ENCODE measurements at regions not wholly inside any gene's neighbourhood (a gene's known extent, or its start where the extent isn't known, plus 50 kb on each side); places are given as distances from the start of the nearest gene placed in this dataset.
"Not testable (repeated sequence)": the region's sequence is repeated elsewhere in the genome, so short reads cannot be mapped to it uniquely, and the experiment has no call there.

DNA sequence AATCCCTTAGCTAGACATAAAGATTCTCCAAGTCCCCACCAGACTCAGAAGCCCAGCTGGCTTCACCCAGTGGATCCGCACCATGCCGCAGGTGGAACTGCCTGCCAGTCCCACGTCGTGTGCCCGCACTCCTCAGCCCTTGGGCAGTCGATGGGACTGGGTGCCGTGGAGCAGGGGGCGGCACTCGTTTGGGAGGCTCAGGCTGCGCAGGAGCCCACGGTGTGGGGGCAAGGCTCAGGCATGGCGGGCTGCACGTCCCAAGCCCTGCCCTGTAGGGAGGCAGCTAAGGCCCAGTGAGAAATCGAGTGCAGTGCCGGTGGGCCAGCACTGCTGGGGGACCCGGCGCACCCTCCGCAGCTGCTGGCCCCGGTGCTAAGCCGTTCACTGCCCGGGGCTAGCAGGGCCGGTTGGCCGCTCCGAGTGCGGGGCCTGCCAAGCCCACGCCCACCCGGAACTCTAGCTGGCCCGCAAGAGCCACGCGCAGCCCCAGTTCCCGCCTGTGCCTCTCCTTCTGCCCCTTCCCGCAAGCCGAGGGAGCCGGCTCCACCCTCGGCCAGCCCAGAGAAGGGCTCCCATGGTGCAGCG is 95.9 kb upstream of the DTNBP1 start:
- DNase-seq = no peak

GRCh38 chr6:15755526-15755925 is 92.7 kb upstream of the DTNBP1 start:
- DNase-seq = no peak

- DNase-seq = no peak
Measured at GRCh38 chr6:15754706-15755079, 91.9 kb upstream of the DTNBP1 start.

GRCh38 chr6:15754035-15754705 is 91.3 kb upstream of the DTNBP1 start:
- peak; percentile 7 for DNase-seq

DNA sequence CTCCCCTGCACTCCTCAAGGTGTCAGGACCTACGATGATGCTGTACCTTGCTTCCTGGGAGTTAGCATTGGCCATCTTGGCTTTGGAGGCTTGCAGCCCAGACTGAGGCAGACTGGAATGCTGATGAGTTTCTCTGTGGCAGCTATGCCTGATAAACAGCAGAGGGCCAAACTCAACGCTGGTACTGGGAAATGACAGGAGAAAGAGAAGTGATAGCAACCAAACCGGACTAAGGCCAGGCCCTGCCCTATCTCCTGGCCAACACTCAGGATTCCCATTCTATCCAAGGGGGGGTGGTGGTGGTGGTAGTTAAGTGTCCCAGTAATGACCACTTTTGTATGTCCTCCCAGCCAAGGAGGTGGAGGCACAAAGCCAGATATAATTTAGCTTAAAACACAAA is 90.0 kb upstream of the DTNBP1 start:
- DNase-seq = no peak

GRCh38 chr6:15751721-15752350 is 89.0 kb upstream of the DTNBP1 start:
- DNase-seq = no peak

DNA sequence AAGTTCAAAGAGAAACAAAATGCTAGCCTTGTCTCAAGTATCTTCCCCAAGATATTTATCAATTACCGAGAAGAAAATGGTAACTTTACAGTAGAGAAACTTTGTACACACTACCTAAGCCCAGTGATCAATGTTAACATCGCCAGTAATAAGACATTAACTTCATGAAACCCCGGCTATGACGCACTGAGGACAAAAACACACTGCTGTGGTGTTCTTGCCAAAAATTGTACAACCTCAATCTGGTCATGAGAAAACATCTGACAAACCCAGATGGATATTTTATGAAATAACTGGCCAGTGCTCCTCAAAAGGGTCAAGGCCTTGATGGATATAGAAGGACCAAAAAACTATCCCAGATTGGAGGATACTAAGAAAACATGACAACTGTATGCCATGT is 85.5 kb upstream of the DTNBP1 start:
- no peak for DNase-seq

- no peak for DNase-seq
Measured at GRCh38 chr6:15747354-15747883, 84.6 kb upstream of the DTNBP1 start.

- DNase-seq = no peak
Measured at GRCh38 chr6:15745781-15746180, 83.0 kb upstream of the DTNBP1 start.

- DNase-seq = peak; percentile 71
Measured at GRCh38 chr6:15744818-15745402, 82.1 kb upstream of the DTNBP1 start.

GRCh38 chr6:15742013-15742412 is 79.2 kb upstream of the DTNBP1 start:
- DNase-seq = not testable (repeated sequence)

- DNase-seq = no peak
Measured at GRCh38 chr6:15741405-15741804, 78.6 kb upstream of the DTNBP1 start.

DNA sequence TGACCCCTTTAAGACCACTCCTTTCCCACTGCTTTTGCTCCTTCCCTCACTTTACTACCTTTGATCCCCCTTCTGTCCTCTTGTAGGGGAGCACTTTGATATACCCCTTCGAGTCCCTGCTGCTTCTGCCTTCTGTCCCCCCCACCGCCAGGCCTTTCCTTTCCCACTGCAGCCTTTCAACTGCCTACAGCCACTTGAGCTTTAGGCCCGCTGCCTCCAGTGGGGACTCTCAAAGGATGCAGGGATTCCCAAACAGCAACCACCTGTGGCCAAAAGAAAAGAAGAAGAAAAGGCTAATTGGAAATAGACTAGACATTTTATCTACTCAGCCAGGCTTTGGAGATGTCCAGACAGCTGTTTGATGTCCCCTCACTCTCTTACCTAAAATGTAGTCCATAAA is 77.0 kb upstream of the DTNBP1 start:
- no peak for DNase-seq

GRCh38 chr6:15739353-15739752 is 76.5 kb upstream of the DTNBP1 start:
- no peak for DNase-seq

DNA sequence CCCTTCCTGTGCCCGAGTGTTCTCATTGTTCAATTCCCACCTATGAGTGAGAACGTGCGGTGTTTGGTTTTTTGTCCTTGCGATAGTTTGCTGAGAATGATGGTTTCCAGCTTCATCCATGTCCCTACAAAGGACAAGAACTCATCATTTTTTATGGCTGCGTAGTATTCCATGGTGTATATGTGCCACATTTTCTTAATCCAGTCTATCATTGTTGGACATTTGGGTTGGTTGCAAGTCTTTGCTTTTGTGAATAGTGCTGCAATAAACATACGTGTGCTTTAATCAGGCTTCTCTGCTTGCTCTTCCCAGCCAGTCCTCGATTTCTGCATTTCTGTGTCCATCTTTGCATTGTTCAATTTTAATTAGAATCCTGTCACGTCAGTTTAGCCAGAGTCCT is 75.4 kb upstream of the DTNBP1 start:
- not testable (repeated sequence) for DNase-seq

GRCh38 chr6:15736297-15736696 is 73.5 kb upstream of the DTNBP1 start:
- no peak for DNase-seq

- no peak for DNase-seq
Measured at GRCh38 chr6:15735567-15736265, 72.9 kb upstream of the DTNBP1 start.

- DNase-seq = peak; percentile 11
Measured at GRCh38 chr6:15734118-15734897, 71.5 kb upstream of the DTNBP1 start.

GRCh38 chr6:15730922-15731321 is 68.1 kb upstream of the DTNBP1 start:
- no peak for DNase-seq

DNA sequence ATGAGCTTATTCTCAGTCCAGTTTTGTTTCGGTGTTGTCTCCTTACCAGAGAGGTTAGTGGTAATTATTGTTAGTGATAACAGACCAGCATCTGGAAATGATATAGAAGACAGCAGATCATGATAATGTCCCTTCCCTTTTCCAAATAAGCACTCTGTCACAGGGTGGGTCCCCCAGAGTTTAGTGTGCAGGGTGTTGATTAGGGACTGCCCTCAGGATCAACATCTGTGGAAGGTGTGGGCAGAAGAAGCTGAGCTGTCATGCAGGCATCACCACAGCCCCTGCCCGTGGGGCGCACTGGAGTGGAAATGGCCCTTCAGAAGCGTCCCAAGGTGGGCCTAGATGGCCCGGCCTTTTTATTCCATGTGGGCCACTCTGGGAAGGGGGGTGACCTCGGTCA is 67.6 kb upstream of the DTNBP1 start:
- no peak for DNase-seq

- no peak for DNase-seq
Measured at GRCh38 chr6:15722731-15723130, 59.9 kb upstream of the DTNBP1 start.

DNA sequence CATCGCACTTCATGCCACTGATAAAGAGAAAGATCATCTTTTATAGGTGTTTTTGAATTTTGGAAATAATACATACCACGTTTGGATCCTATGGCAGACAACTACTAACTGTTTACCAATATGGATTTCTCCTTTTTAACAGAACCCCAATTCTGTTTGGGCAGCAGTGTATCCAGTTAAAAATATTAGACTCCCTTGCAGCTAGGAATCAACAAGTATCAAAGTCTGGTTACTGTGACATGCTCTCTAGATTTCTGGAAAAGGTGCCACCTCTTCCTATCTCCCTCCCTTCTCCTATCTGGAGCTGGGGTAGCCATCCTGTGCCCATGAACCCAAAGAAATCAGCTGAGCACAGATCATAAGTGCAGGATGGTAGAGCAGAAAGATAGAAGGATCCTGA is 54.1 kb upstream of the DTNBP1 start:
- DNase-seq = no peak

- no peak for DNase-seq
Measured at GRCh38 chr6:15715851-15716250, 53.0 kb upstream of the DTNBP1 start.

All from MV-4-11 (cell line).